ENCODE measurements at regions not wholly inside any gene's neighbourhood (a gene's known extent, or its start where the extent isn't known, plus 50 kb on each side); places are given as distances from the start of the nearest gene placed in this dataset.

GRCh38 chr13:84672616-84673015, 790.3 kb upstream of the SLITRK1 start:
- no peaks in the 10 kb centered on the region for H3K27me3 Mint-ChIP-seq

GRCh38 chr13:84670245-84670644, 788.0 kb upstream of the SLITRK1 start:
- H3K4me3 Mint-ChIP-seq, result no peak overlapping the region
- no peaks in the 10 kb centered on the region for H3K4me1 Mint-ChIP-seq
- H3K27ac Mint-ChIP-seq, result no peak overlapping the region
- H3K36me3 Mint-ChIP-seq, result no peaks in the 10 kb centered on the region
- no peak for DNase-seq
- H3K27me3 Mint-ChIP-seq, result no peaks in the 10 kb centered on the region
- no peaks in the 10 kb centered on the region for H3K9me3 Mint-ChIP-seq

More at GRCh38 chr13:84672616-84673015, 790.3 kb upstream of the SLITRK1 start:
- DNase-seq, result no peak
- Mint-ChIP-seq H3K27ac (no peak overlapping the region), H3K4me1 (no peaks in the 10 kb centered on the region), H3K9me3 (peaks cover 2% of the 10 kb centered on the region), H3K36me3 (no peaks in the 10 kb centered on the region), H3K4me3 (no peak overlapping the region)

GRCh38 chr13:84668637-84669036, 786.4 kb upstream of the SLITRK1 start:
- Mint-ChIP-seq H3K4me3 (no peak overlapping the region), H3K27me3 (no peaks in the 10 kb centered on the region), H3K9me3 (no peaks in the 10 kb centered on the region), H3K27ac (no peak overlapping the region), H3K4me1 (no peaks in the 10 kb centered on the region), H3K36me3 (no peaks in the 10 kb centered on the region)
- no peak for DNase-seq

- Mint-ChIP-seq H3K4me3 (no peak overlapping the region), H3K27me3 (no peaks in the 10 kb centered on the region), H3K4me1 (no peaks in the 10 kb centered on the region), H3K36me3 (no peaks in the 10 kb centered on the region), H3K27ac (no peak overlapping the region), H3K9me3 (no peaks in the 10 kb centered on the region)
- no peak for DNase-seq
Measured at GRCh38 chr13:84662491-84662890, 780.2 kb upstream of the SLITRK1 start.

GRCh38 chr13:84661718-84662117, 779.4 kb upstream of the SLITRK1 start:
- Mint-ChIP-seq H3K27me3 (no peaks in the 10 kb centered on the region), H3K4me3 (no peak overlapping the region), H3K27ac (no peak overlapping the region), H3K4me1 (no peaks in the 10 kb centered on the region), H3K36me3 (no peaks in the 10 kb centered on the region), H3K9me3 (no peaks in the 10 kb centered on the region)
- no peak for DNase-seq

- Mint-ChIP-seq H3K4me3 (no peak overlapping the region), H3K36me3 (no peaks in the 10 kb centered on the region), H3K27ac (no peak overlapping the region), H3K4me1 (no peaks in the 10 kb centered on the region), H3K27me3 (no peaks in the 10 kb centered on the region), H3K9me3 (no peaks in the 10 kb centered on the region)
- DNase-seq, result no peak
Measured at GRCh38 chr13:84659359-84659661, 777.0 kb upstream of the SLITRK1 start.

- H3K4me3 Mint-ChIP-seq, result no peak overlapping the region
- H3K27ac Mint-ChIP-seq, result no peak overlapping the region
- H3K27me3 Mint-ChIP-seq, result no peaks in the 10 kb centered on the region
- no peaks in the 10 kb centered on the region for H3K9me3 Mint-ChIP-seq
- H3K36me3 Mint-ChIP-seq, result no peaks in the 10 kb centered on the region
- DNase-seq, result no peak
- no peaks in the 10 kb centered on the region for H3K4me1 Mint-ChIP-seq
Measured at GRCh38 chr13:84658491-84659358, 776.5 kb upstream of the SLITRK1 start.

GRCh38 chr13:84655677-84656076, 773.4 kb upstream of the SLITRK1 start:
- no peak overlapping the region for H3K4me3 Mint-ChIP-seq
- no peaks in the 10 kb centered on the region for H3K4me1 Mint-ChIP-seq
- H3K27me3 Mint-ChIP-seq, result no peaks in the 10 kb centered on the region

GRCh38 chr13:84654654-84655275, 772.5 kb upstream of the SLITRK1 start:
- H3K27ac Mint-ChIP-seq, result no peak overlapping the region
- DNase-seq, result no peak
- no peaks in the 10 kb centered on the region for H3K4me1 Mint-ChIP-seq
- H3K27me3 Mint-ChIP-seq, result no peaks in the 10 kb centered on the region
- H3K9me3 Mint-ChIP-seq, result no peaks in the 10 kb centered on the region
- H3K36me3 Mint-ChIP-seq, result no peaks in the 10 kb centered on the region
- H3K4me3 Mint-ChIP-seq, result no peak overlapping the region

More at GRCh38 chr13:84655677-84656076, 773.4 kb upstream of the SLITRK1 start:
- Mint-ChIP-seq H3K36me3 (no peaks in the 10 kb centered on the region), H3K27ac (no peak overlapping the region), H3K9me3 (no peaks in the 10 kb centered on the region)
- no peak for DNase-seq

GRCh38 chr13:84653915-84654534, 771.8 kb upstream of the SLITRK1 start:
- H3K27me3 Mint-ChIP-seq, result no peaks in the 10 kb centered on the region
- no peaks in the 10 kb centered on the region for H3K9me3 Mint-ChIP-seq

GRCh38 chr13:84651705-84652104, 769.4 kb upstream of the SLITRK1 start:
- H3K4me3 Mint-ChIP-seq, result no peak overlapping the region
- no peaks in the 10 kb centered on the region for H3K27me3 Mint-ChIP-seq
- H3K4me1 Mint-ChIP-seq, result no peaks in the 10 kb centered on the region
- no peak for DNase-seq
- no peak overlapping the region for H3K27ac Mint-ChIP-seq
- H3K36me3 Mint-ChIP-seq, result no peaks in the 10 kb centered on the region
- H3K9me3 Mint-ChIP-seq, result no peaks in the 10 kb centered on the region

More at GRCh38 chr13:84653915-84654534, 771.8 kb upstream of the SLITRK1 start:
- no peak for DNase-seq
- no peak overlapping the region for H3K27ac Mint-ChIP-seq
- H3K4me1 Mint-ChIP-seq, result no peaks in the 10 kb centered on the region
- H3K36me3 Mint-ChIP-seq, result no peaks in the 10 kb centered on the region
- no peak overlapping the region for H3K4me3 Mint-ChIP-seq

GRCh38 chr13:84651288-84651687, 769.0 kb upstream of the SLITRK1 start:
- Mint-ChIP-seq H3K27ac (no peak overlapping the region), H3K9me3 (no peaks in the 10 kb centered on the region), H3K27me3 (no peaks in the 10 kb centered on the region), H3K4me1 (no peaks in the 10 kb centered on the region), H3K4me3 (no peak overlapping the region), H3K36me3 (no peaks in the 10 kb centered on the region)
- no peak for DNase-seq

GRCh38 chr13:84649853-84650252, 767.6 kb upstream of the SLITRK1 start:
- Mint-ChIP-seq H3K4me1 (no peaks in the 10 kb centered on the region), H3K27ac (no peak overlapping the region), H3K36me3 (no peaks in the 10 kb centered on the region), H3K9me3 (no peaks in the 10 kb centered on the region), H3K4me3 (no peak overlapping the region), H3K27me3 (no peaks in the 10 kb centered on the region)
- no peak for DNase-seq

GRCh38 chr13:84648069-84648640, 765.9 kb upstream of the SLITRK1 start:
- no peaks in the 10 kb centered on the region for H3K9me3 Mint-ChIP-seq
- H3K27ac Mint-ChIP-seq, result no peak overlapping the region
- no peak for DNase-seq
- H3K36me3 Mint-ChIP-seq, result no peaks in the 10 kb centered on the region
- H3K4me3 Mint-ChIP-seq, result no peak overlapping the region
- H3K27me3 Mint-ChIP-seq, result no peaks in the 10 kb centered on the region
- H3K4me1 Mint-ChIP-seq, result no peaks in the 10 kb centered on the region

GRCh38 chr13:84646957-84647356, 764.7 kb upstream of the SLITRK1 start:
- Mint-ChIP-seq H3K27ac (no peak overlapping the region), H3K4me1 (no peaks in the 10 kb centered on the region), H3K4me3 (no peak overlapping the region), H3K27me3 (no peaks in the 10 kb centered on the region), H3K36me3 (no peaks in the 10 kb centered on the region), H3K9me3 (no peaks in the 10 kb centered on the region)
- DNase-seq, result no peak

Measured in activated naive CD8-positive, alpha-beta T cell treated with anti-CD3 and anti-CD28 coated beads for 36 hours (primary cell).